ENCODE measurements at regions not wholly inside any gene's neighbourhood (a gene's known extent, or its start where the extent isn't known, plus 50 kb on each side); places are given as distances from the start of the nearest gene placed in this dataset.

DNA sequence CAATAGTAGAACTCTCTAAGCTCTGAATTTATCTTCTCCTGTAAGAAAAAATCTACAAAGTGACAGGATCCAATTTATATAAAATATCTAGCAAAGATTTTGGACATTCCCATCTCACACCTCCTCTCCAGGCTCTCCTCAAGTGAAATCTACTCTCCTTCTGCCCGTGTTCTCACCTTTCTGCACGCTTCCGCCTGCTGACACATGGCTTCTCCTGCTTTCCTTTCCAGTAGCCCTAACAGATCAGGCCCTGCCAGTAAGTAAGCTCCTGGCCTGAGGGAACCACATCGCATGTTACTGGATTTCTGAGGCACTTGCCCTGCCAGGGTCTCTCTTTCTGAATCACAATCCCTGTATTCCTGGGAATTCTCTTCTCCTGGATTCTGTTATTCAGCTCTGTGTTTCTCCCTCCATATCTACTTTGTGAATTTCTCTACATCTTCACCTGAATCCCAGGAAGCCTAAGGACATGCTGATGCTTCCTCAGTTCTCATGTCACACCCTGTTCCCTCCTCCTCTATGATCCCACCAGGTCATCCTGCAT is 53.3 kb upstream of the TOP3B start:
- intact Hi-C loops (cut with micrococcal nuclease), result no loop called here
- DNase-seq, result no peak
- ATAC-seq, result no peak

DNA sequence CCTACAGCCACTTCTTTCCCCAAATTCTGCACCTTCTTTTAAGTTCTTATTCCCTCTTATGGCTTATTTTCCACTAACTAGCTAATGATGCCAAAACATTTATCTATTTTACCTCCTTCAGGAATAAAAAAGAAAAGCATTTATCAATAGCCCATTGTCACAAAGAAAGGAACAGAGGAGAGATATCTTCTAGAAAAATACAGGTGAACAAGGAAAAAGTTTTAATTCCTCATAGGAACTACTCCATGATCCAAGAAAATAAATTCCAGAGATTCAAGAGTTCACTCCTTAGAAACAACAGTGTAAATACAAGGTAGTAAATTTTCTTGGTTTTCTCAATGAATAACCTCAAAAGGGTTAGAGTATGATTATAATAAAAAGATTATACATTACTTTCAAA is 52.6 kb upstream of the TOP3B start:
- ATAC-seq, result no peak
- no peak for DNase-seq
- intact Hi-C loops (cut with micrococcal nuclease), result no loop called here

GRCh38 chr22:22034469-22035132 is 52.0 kb upstream of the TOP3B start:
- intact Hi-C loops (cut with micrococcal nuclease), result no loop called here
- DNase-seq, result no peak
- ATAC-seq, result no peak

DNA sequence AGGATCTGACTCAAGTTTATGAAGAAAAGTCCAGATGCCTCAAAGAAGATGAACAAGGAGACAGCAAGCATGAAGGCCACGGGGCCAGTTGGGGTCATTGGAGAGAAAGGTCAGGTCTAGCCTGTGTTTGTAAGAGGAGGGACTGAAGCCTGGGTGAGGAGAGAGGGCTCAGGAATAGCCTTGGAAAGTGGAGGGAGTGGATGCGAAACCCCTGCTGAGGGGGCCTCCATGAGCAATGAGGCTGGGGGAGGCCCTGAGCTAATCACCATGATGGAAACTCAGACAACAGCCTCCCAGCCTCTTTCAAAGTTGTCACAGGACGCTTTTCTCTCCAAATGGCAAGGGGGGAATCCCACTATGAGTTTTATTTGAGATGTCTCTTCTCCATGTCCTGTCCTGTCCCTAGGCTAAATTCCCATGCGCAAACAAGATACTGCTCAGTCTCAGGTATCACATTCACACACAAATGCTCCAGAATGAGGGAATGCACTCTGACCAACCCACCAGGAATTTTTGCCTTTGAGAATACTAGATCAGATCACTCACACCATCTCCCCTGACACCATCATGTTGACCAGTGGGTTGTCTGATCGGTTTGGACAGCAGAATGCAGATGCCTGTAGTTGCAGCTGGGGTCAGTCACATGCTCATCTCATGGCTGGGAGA is 51.3 kb upstream of the TOP3B start:
- no peak for ATAC-seq
- DNase-seq, result no peak
- intact Hi-C loops (cut with micrococcal nuclease), result no loop called here

GRCh38 chr22:22032906-22033802 is 50.6 kb upstream of the TOP3B start:
- intact Hi-C loops (cut with micrococcal nuclease), result no loop called here
- DNase-seq (no peak), ATAC-seq (no peak)

DNA sequence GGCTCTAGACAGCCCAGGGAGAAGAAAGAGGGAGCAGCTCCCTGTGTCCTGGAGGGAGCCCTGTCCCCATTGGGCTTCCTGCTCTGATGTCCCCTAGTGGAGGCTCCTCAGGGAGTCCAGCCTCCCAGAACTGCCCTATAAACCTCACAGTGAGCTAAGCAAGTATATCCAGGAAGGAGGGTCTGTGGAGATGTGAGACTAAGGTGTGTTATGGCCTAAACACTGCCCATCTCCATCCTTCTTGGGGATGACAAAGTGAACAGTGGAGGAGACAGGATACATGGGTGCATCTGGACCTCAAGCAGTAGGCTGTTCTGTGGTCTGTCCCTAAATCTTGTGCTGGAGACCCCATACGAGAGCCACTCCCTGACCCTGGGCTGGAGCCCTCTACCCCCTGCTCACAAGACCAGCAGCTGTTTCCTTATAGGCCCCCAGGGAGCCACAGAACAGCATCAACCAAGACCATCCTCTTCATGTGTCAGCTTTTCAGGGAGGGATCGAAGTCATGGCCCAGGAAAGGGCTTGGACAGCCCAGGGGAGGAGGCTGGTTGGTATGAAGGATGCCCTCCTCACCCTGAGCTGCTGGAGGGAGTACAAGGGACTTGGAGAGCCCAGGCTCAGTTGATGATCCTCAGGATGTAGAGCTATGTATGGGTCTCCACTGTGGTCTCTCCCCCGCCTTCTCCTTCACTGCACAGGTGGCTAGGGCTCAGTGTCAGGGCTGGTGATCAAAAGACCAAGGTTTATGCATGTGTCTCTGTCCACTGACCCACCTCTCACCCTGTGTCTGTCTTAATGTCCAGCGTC is 49.7 kb upstream of the TOP3B start:
- intact Hi-C loops (cut with micrococcal nuclease), result no loop called here
- ATAC-seq, result no peak
- no peak for DNase-seq

Data from left ventricle myocardium superior (tissue), 1 donor.